ENCODE measurements at regions not wholly inside any gene's neighbourhood (a gene's known extent, or its start where the extent isn't known, plus 50 kb on each side); places are given as distances from the start of the nearest gene placed in this dataset.
"Not testable (repeated sequence)": the region's sequence is repeated elsewhere in the genome, so short reads cannot be mapped to it uniquely, and the experiment has no call there.

DNA sequence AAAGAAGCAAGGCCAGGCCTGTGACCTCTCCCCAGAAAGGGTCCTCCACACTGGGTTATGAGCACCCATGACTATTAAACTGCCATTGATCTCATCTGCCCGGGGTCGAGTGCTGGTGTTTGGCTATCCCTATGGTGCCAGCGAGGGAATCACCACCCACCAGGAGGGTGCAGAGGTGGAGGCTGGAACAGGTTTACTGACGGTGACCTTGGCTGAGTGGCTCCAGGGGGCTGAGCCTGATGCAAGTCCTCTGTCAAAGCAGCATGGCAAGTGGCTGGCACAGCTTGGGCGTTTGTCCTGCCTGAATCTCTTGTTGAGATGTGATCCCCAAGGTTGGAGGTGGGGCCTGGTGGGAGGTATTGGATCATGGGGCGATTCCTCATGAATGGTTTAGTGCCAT, 196.4 kb upstream of the HDAC4 start:
- Histone ChIP-seq H3K27me3 (peaks cover 12% of the 10 kb centered on the region), H3K36me3 (no peaks in the 10 kb centered on the region), H3K4me1 (no peaks in the 10 kb centered on the region), H3K27ac (no peak overlapping the region), H3K9me3 (replicated peaks) (no peaks in the 10 kb centered on the region), H3K4me3 (no peak overlapping the region)
- no peak for DNase-seq

DNA sequence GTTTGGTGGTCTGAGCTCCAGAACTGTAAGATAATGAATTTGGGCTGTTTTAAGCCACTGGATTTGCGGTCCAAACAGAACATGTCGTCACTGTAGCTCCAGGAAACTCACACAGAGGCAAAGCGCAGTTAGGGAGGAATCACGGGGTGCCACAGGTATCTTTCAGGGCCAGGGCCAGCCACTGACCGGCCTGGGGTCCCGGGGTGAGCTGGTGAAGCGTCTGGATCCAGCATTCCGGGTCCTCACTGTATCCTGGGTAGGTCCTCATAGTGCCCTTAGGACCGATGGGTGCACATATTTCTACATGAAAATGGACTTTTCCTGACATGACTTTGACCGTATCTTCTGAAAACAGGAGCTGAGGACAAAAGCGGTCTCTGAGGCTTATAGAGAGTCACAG, 196.0 kb upstream of the HDAC4 start:
- Histone ChIP-seq H3K27me3 (peaks cover 12% of the 10 kb centered on the region), H3K9me3 (replicated peaks) (no peaks in the 10 kb centered on the region), H3K27ac (no peak overlapping the region), H3K4me1 (no peaks in the 10 kb centered on the region), H3K36me3 (no peaks in the 10 kb centered on the region), H3K4me3 (no peak overlapping the region)
- DNase-seq: no peak

DNA sequence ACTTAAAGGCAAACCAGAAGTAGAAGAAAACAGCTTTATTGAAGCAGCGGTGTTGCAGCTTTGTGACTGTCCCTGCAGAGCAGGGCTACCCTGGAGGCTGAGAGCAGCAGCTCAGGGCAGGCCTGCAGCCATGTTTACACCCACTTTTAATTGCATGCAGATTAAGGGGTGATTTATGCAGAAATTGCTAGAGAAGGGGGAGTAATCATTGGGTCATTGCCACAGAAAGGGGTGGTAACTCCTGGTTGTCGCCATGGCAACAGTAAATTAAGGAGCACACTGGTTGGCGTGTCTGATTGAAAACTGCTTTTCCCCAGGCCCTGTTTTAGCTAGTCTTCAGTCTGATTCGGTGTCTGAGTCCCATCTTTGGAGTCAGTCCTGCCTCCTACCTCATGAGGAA, 195.4 kb upstream of the HDAC4 start:
- Histone ChIP-seq H3K27me3 (peaks cover 12% of the 10 kb centered on the region), H3K9me3 (replicated peaks) (no peaks in the 10 kb centered on the region), H3K27ac (no peak overlapping the region), H3K36me3 (no peaks in the 10 kb centered on the region), H3K4me1 (no peaks in the 10 kb centered on the region), H3K4me3 (no peak overlapping the region)
- no peak for DNase-seq

DNA sequence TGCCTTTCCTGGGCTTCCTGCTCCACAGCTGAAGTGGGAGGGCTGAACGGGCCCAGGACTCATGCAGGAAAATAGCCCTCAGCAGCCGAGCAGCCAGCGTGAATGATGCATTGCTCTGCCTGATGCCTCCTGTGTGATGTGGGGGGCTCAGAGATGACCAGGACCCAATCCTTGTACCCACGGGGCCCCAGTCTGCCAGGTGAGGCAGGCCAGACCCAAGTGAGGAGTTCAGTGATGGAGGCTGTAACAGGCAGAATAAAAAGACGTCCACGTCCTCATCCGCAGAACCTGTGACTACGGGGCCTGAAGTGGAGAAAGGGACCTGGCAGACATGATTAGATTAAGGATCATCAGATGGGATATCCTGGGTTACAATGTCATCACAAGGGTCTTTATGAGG, 194.9 kb upstream of the HDAC4 start:
- Histone ChIP-seq H3K27me3 (peaks cover 12% of the 10 kb centered on the region; the same call in 1 of the 2 replicates), H3K9me3 (replicated peaks) (no peaks in the 10 kb centered on the region), H3K4me3 (no peak overlapping the region), H3K27ac (no peak overlapping the region), H3K36me3 (no peaks in the 10 kb centered on the region), H3K4me1 (no peaks in the 10 kb centered on the region)
- peak in 1 of 2 experiments; percentile 0 for DNase-seq

DNA sequence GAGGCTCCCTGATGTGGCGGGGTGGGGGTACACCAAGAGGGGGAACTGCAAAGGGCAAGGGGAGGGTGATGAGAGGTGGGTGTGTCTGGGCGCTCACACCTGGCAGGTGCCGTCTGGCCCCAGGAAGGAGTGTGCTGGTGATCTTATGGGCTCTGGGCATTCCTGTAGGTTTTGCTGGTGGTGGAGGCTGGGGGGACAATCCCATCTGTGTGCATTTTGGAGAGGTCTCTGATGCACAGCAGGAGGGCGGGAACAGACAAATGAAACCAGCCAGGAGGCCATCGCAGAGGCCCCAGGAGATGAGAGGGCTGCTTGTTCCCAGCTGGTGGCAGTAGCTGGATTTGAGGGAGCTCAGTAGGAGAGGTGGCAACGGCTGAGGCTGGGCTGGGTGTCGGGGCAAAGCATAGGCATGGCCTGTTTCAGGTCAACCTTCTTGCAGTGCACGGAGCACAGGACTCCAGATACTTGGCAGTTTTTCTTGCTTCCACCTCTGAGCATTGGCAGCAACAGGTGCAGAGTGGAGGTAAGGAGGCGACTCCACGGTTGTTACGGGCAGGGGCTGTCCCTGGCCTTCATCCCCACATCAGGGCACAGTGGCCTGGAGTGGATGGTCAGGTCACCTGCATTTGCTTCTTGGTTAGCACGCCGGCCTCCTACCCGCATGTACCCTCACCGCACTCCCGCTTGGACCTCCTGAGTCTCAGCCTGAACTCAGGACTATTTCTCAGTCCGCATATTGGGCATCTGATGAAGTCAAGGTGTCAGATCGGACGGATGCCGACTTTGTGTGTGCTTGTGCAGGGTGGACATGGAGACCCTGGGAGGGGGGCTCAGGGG, 194.2 kb upstream of the HDAC4 start:
- H3K4me3 ChIP-seq: no peak overlapping the region

DNA sequence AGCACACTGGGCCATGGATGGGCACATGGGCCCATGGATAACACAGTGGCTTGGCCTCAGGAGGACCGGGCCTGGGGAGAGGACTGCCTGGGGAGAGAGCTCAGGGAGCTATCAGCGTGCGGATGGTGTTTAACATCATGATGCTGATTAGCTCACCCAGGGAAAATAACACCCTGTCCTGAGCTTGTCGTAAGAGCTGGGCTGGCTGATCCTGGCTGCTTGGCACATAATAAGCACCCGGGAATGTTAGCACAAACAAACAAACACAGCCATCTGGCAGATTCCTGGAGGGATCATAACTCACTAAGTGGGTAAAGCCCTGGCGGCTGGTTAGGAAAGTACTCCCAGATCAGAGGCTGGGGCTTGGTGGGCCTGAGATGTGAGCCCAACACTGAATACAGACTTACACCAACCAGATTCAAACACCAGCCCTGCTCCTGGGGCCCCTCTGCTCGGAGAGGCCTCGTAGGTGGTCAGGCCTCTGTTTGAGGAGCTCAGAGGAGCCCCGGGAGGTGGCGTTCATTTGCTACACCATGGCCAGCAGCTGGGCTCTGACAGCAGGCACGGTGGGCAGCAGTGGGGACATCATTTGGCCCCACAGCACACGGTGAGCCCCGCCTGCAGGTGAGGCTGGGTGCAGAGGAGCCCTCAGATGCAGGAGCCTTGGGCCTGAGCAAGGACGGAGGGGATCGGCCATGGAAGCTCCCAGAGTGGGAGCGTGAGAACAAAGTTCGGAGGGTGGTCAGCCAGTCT, 193.4 kb upstream of the HDAC4 start:
- DNase-seq: peak in 1 of 2 experiments; percentile 1
- Histone ChIP-seq H3K4me1 (no peaks in the 10 kb centered on the region), H3K27me3 (peaks cover 6% of the 10 kb centered on the region; the same call in 1 of the 2 replicates), H3K4me3 (no peak overlapping the region), H3K9me3 (replicated peaks) (no peaks in the 10 kb centered on the region), H3K36me3 (no peaks in the 10 kb centered on the region), H3K27ac (no peak overlapping the region)

More for the DNA sequence above, 194.2 kb upstream of the HDAC4 start:
- Histone ChIP-seq H3K27ac (no peak overlapping the region), H3K36me3 (no peaks in the 10 kb centered on the region), H3K4me1 (no peaks in the 10 kb centered on the region), H3K27me3 (peaks cover 7% of the 10 kb centered on the region; the same call in 1 of the 2 replicates), H3K9me3 (replicated peaks) (no peaks in the 10 kb centered on the region)
- peak in 1 of 2 experiments; percentile 2 for DNase-seq

DNA sequence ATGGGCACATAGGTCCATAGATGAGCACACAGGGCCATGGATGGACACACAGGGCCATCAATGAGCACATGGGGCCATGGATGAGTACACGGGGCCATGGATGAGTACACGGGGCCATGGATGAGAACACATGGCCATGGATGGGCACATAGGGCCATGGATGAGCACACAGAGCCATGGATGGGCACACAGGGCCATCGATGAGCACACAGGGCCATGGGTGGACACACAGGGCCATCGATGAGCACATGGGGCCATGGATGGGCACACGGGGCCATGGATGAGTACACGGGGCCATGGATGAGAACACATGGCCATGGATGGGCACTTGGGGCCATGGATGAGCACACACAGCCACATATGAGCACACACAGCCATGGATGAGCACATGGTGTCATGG, 192.6 kb upstream of the HDAC4 start:
- no peak overlapping the region for H3K27ac ChIP-seq
- H3K36me3 ChIP-seq: no peaks in the 10 kb centered on the region
- H3K27me3 ChIP-seq: peaks cover 6% of the 10 kb centered on the region; the same call in 1 of the 2 replicates
- no peaks in the 10 kb centered on the region for H3K4me1 ChIP-seq
- H3K4me3 ChIP-seq: no peak overlapping the region
- no peaks in the 10 kb centered on the region for H3K9me3 ChIP-seq (replicated peaks)
- DNase-seq: peak in 1 of 2 experiments; percentile 1

DNA sequence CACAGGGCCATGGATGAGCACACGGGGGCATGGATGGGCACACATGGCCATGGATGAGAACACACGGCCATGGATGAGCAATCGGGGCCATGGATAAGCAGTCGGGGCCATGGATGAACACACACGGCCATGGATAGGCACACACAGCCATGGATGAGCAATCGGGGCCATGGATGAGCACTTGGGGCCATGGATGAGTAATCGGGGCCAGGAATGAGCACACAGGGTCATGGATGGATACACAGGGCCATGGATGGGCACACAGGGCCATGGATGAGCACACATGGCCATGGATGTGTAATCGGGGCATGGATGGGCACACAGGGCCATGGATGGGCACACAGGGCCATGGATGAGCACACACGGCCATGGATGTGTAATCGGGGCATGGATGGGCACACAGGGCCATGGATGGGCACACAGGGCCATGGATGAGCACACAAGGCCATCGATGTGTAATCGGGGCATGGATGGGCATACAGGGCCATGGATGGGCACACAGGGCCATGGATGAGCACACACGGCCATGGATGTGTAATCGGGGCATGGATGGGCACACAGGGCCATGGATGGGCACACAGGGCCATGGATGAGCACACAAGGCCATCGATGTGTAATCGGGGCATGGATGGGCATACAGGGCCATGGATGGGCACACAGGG, 191.9 kb upstream of the HDAC4 start:
- not testable (repeated sequence) for H3K36me3 ChIP-seq; H3K4me1 ChIP-seq; H3K4me3 ChIP-seq; H3K27ac ChIP-seq; H3K27me3 ChIP-seq; H3K9me3 ChIP-seq (replicated peaks)
- DNase-seq: peak in 1 of 2 experiments; percentile 0

DNA sequence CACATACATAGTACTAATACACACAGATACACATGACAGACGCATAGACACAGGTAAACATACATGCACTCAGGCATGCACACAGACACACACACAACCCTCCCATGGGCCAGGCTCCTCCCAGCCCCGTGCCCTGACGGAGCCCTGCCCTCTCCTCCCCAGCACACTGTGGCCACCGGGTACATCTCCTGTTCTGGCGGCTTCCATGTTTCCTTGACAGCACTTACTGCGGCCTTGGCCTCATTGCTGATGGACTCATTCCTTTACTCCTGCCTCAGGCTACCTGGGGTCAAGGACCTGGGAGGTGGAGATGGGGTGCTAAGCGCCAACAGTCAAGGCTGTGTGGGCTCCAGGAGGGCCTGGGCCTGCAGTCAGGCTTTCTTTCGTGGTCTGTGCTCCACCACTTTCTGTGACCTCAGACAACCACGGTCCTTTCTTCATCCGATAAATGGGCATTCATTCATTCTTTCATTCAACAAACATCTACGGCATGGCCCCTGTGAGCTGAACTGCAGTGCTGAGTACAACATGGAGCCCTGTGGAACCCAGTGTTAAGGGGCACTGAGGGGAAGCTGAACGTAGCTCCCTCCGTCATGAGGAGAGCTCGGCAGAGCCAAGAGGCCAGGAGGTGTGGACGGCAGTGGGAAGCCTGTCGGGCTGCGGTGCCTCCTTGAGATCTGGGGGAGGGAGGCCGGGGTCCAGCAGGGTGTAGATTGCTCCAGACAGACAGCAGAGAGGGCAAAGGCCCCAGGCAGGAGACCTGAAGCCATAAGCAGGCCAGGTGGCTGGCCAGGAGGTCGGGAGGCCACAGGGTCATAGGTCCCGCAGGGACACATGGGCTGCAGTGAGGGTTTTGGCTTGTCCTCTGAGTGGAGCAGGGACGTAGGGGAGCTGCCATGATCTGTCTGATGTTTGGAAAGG, 190.4 kb upstream of the HDAC4 start:
- no peak overlapping the region for H3K27ac ChIP-seq
- H3K36me3 ChIP-seq: no peaks in the 10 kb centered on the region
- H3K4me1 ChIP-seq: no peaks in the 10 kb centered on the region
- no peak for DNase-seq
- H3K9me3 ChIP-seq (replicated peaks): no peaks in the 10 kb centered on the region
- no peak overlapping the region for H3K4me3 ChIP-seq
- no peaks in the 10 kb centered on the region for H3K27me3 ChIP-seq

DNA sequence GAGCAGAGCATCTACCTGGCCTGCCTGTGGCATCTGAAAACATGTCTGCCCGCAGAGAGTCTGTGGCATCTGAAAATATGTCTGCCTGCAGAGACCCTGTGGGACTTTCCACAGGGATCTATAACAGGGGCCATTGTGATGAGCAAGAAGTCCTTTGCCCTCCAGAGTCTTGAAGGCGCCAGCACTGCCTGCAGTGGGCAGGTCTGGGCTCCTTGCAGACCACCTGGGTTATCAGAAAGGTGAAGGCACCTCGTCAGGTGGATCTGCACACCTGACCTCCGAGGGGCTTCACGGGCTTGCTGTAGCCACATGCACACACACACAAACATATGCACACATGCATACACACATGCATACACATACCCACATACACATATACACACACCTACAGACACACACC, 189.5 kb upstream of the HDAC4 start:
- no peaks in the 10 kb centered on the region for H3K9me3 ChIP-seq (replicated peaks)
- no peaks in the 10 kb centered on the region for H3K36me3 ChIP-seq
- H3K4me3 ChIP-seq: no peak overlapping the region
- H3K27ac ChIP-seq: no peak overlapping the region
- 0 out of 2 replicates have a peak, but pooled peaks cover 3% of the 10 kb centered on the region for H3K27me3 ChIP-seq
- DNase-seq: no peak
- no peaks in the 10 kb centered on the region for H3K4me1 ChIP-seq

DNA sequence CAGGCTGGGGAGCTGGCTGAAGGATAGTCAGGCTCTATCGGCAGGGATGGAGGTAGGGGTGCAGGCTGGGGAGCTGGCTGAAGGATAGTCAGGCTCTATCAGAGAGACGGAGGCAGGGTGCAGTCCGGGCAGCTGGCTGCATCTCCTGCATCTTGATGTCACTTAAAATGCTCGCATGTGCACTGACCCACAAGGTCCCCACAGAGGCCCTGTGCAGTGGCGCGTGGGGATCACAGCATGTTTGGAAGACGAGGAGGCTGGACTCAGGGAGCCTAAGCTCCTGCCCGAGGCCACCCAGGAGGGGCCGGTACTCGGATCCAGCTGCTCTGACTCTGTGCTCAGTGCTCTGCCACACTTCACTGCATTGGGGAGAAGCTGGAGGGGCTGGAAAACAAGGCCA, 189.0 kb upstream of the HDAC4 start:
- Histone ChIP-seq H3K4me3 (no peak overlapping the region), H3K27me3 (0 out of 2 replicates have a peak, but pooled peaks cover 6% of the 10 kb centered on the region), H3K27ac (no peak overlapping the region), H3K36me3 (no peaks in the 10 kb centered on the region), H3K4me1 (no peaks in the 10 kb centered on the region), H3K9me3 (replicated peaks) (no peaks in the 10 kb centered on the region)
- no peak for DNase-seq

DNA sequence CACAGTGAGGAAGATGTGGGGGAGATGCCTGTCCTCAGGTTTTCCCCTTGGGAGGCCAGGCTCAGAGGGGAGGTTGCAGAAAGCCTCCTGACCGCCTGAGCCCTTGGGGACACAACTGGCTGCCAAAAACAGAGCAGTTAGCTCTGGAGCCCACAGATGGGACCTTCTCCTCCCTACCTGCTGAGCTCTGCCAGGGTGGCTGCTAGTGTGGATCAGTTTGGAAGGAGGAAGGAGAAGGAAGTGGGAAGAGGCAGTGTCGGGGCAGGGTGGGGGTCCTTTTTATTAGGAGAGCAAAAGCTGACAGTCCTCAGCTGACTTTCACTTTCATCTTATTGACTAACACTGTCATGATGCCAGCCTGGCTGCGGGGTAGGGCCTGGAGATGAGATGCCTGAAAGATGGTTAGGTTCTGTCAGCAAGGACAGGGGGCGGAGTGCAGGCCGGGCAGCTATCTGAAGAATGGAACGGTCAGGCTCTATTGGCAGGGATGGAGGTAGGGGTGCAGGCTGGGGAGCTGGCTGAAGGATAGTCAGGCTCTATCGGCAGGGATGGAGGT, 188.5 kb upstream of the HDAC4 start:
- Histone ChIP-seq H3K4me1 (no peaks in the 10 kb centered on the region), H3K27ac (no peak overlapping the region), H3K4me3 (no peak overlapping the region), H3K27me3 (peaks cover 10% of the 10 kb centered on the region; the same call in 1 of the 2 replicates), H3K9me3 (replicated peaks) (no peaks in the 10 kb centered on the region), H3K36me3 (no peaks in the 10 kb centered on the region)
- no peak for DNase-seq

DNA sequence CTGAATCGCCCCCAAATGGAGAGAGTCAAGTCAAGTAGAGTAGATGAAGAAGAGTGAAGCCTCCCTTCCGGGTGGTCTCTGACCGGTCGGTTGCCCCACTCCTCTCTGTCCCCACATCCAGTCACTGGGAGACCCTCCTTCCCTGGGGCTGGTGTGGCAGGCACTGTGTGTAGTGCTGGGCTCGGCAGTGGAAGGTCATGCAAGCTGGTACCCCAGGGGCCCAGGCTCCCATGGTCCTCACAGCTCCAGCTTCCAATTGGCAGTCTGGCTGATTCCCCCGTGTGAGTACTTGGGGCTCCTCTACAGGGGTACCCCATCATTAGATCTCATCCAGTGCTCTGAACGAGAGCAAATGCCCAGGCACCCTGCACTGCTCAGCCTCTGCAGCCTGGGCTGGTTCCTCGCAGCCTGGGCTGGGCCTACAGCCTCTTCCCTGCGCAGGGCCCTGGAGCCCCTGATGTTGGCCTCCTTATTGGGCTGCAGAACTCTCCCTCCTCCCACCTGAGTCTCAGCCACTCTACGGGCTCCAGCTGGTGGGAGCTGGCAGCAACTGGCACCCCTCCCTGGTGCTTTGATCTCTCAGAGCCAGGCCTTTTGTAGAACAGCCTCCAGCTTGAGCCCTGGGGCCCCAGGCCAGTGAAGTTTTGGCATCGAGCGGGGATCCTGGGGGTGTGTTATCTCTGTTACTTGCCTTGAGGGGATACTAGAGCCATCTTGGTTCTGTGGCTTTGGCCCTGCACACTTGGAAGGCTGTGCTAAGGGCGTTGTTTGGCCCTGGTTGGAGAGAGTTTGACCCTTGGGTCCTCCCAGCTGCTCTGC, 187.8 kb upstream of the HDAC4 start:
- no peak overlapping the region for H3K27ac ChIP-seq
- peaks cover 17% of the 10 kb centered on the region; the same call in 1 of the 2 replicates for H3K27me3 ChIP-seq
- no peaks in the 10 kb centered on the region for H3K9me3 ChIP-seq (replicated peaks)
- H3K4me3 ChIP-seq: no peak overlapping the region
- DNase-seq: no peak
- no peaks in the 10 kb centered on the region for H3K4me1 ChIP-seq
- no peaks in the 10 kb centered on the region for H3K36me3 ChIP-seq
